T-helper 1 cell treated with Interleukin-12 subunit alpha and Interleukin-12 subunit beta and Interleukin-4 antibody, amounts not matched to agents 30 μg/mL and 1 μg/mL, for 36 hours (primary cell): ENCODE measurements at regions not wholly inside any gene's neighbourhood (a gene's known extent, or its start where the extent isn't known, plus 50 kb on each side); places are given as distances from the start of the nearest gene placed in this dataset.
"Not testable (repeated sequence)": the region's sequence is repeated elsewhere in the genome, so short reads cannot be mapped to it uniquely, and the experiment has no call there.

Source experiments
- H3K27ac Mint-ChIP-seq: one replicate; pipeline ENCODE4 v1.8.0; 2021; ENCODE audit warnings: mild to moderate bottlenecking, mixed read lengths
- H3K27me3 Mint-ChIP-seq: one replicate; pipeline ENCODE4 v1.8.0; 2021; ENCODE audit warnings: low read depth, mixed read lengths
- H3K36me3 Mint-ChIP-seq: one replicate; pipeline ENCODE4 v1.8.0; 2021; ENCODE audit warnings: low read depth, mixed read lengths
- H3K4me1 Mint-ChIP-seq: one replicate; pipeline ENCODE4 v1.8.0; 2021; ENCODE audit warnings: low read depth, mixed read lengths
- H3K4me3 Mint-ChIP-seq: one replicate; pipeline ENCODE4 v1.8.0; 2021; ENCODE audit warnings: mild to moderate bottlenecking, moderate library complexity, mixed read lengths
- H3K9me3 Mint-ChIP-seq: one replicate; pipeline ENCODE4 v1.8.0; 2021; ENCODE audit warnings: mixed read lengths

- Mint-ChIP-seq H3K27me3 (no peaks in the 10 kb centered on the region), H3K27ac (no peak overlapping the region), H3K36me3 (no peaks in the 10 kb centered on the region), H3K9me3 (peaks cover 22% of the 10 kb centered on the region), H3K4me3 (no peak overlapping the region), H3K4me1 (no peaks in the 10 kb centered on the region)
These were observed 171.7 kb upstream of the FBXO33 start for GRCh38 chr14:39603942-39604341.

GRCh38 chr14:39593377-39593776, 161.1 kb upstream of the FBXO33 start:
- H3K27me3 Mint-ChIP-seq: no peaks in the 10 kb centered on the region
- H3K9me3 Mint-ChIP-seq: peaks cover 17% of the 10 kb centered on the region

GRCh38 chr14:39592116-39592789, 160.0 kb upstream of the FBXO33 start:
- no peak overlapping the region for H3K4me3 Mint-ChIP-seq
- H3K36me3 Mint-ChIP-seq: no peaks in the 10 kb centered on the region
- H3K4me1 Mint-ChIP-seq: no peaks in the 10 kb centered on the region
- no peaks in the 10 kb centered on the region for H3K27me3 Mint-ChIP-seq
- H3K27ac Mint-ChIP-seq: no peak overlapping the region
- H3K9me3 Mint-ChIP-seq: peaks cover 20% of the 10 kb centered on the region

More at GRCh38 chr14:39593377-39593776, 161.1 kb upstream of the FBXO33 start:
- Mint-ChIP-seq H3K36me3 (no peaks in the 10 kb centered on the region), H3K4me1 (no peaks in the 10 kb centered on the region), H3K27ac (no peak overlapping the region), H3K4me3 (no peak overlapping the region)

- peaks cover 23% of the 10 kb centered on the region for H3K9me3 Mint-ChIP-seq
- not testable (repeated sequence) for H3K4me3 Mint-ChIP-seq, H3K4me1 Mint-ChIP-seq, H3K27ac Mint-ChIP-seq, H3K36me3 Mint-ChIP-seq, H3K27me3 Mint-ChIP-seq
These were observed 157.6 kb upstream of the FBXO33 start for GRCh38 chr14:39589882-39590281.

GRCh38 chr14:39582028-39582654, 149.9 kb upstream of the FBXO33 start:
- peaks cover 4% of the 10 kb centered on the region for H3K9me3 Mint-ChIP-seq

GRCh38 chr14:39581474-39581873, 149.2 kb upstream of the FBXO33 start:
- Mint-ChIP-seq H3K4me1 (no peaks in the 10 kb centered on the region), H3K36me3 (no peaks in the 10 kb centered on the region), H3K4me3 (no peak overlapping the region), H3K27ac (no peak overlapping the region), H3K27me3 (no peaks in the 10 kb centered on the region), H3K9me3 (no peaks in the 10 kb centered on the region)

More at GRCh38 chr14:39582028-39582654, 149.9 kb upstream of the FBXO33 start:
- no peak overlapping the region for H3K27ac Mint-ChIP-seq
- H3K4me1 Mint-ChIP-seq: no peaks in the 10 kb centered on the region
- no peaks in the 10 kb centered on the region for H3K36me3 Mint-ChIP-seq
- no peaks in the 10 kb centered on the region for H3K27me3 Mint-ChIP-seq
- H3K4me3 Mint-ChIP-seq: no peak overlapping the region

GRCh38 chr14:39580696-39581095, 148.5 kb upstream of the FBXO33 start:
- no peaks in the 10 kb centered on the region for H3K36me3 Mint-ChIP-seq
- H3K4me3 Mint-ChIP-seq: no peak overlapping the region
- H3K4me1 Mint-ChIP-seq: no peaks in the 10 kb centered on the region
- no peak overlapping the region for H3K27ac Mint-ChIP-seq
- no peaks in the 10 kb centered on the region for H3K27me3 Mint-ChIP-seq
- peaks cover 3% of the 10 kb centered on the region for H3K9me3 Mint-ChIP-seq

- no peaks in the 10 kb centered on the region for H3K4me1 Mint-ChIP-seq
- no peak overlapping the region for H3K4me3 Mint-ChIP-seq
These were observed 144.5 kb upstream of the FBXO33 start for GRCh38 chr14:39576736-39577135.

GRCh38 chr14:39576258-39576657, 144.0 kb upstream of the FBXO33 start:
- Mint-ChIP-seq H3K4me1 (no peaks in the 10 kb centered on the region), H3K36me3 (no peaks in the 10 kb centered on the region), H3K9me3 (peaks cover 11% of the 10 kb centered on the region), H3K27me3 (no peaks in the 10 kb centered on the region), H3K4me3 (no peak overlapping the region), H3K27ac (no peak overlapping the region)

More at GRCh38 chr14:39576736-39577135, 144.5 kb upstream of the FBXO33 start:
- H3K27me3 Mint-ChIP-seq: no peaks in the 10 kb centered on the region
- H3K36me3 Mint-ChIP-seq: no peaks in the 10 kb centered on the region
- peaks cover 11% of the 10 kb centered on the region for H3K9me3 Mint-ChIP-seq
- no peak overlapping the region for H3K27ac Mint-ChIP-seq

GRCh38 chr14:39568809-39569538, 136.7 kb upstream of the FBXO33 start:
- no peaks in the 10 kb centered on the region for H3K4me1 Mint-ChIP-seq
- no peaks in the 10 kb centered on the region for H3K36me3 Mint-ChIP-seq
- H3K9me3 Mint-ChIP-seq: peaks cover 4% of the 10 kb centered on the region
- H3K27ac Mint-ChIP-seq: no peak overlapping the region
- no peak overlapping the region for H3K4me3 Mint-ChIP-seq
- H3K27me3 Mint-ChIP-seq: no peaks in the 10 kb centered on the region

- Mint-ChIP-seq H3K27me3 (no peaks in the 10 kb centered on the region), H3K27ac (no peak overlapping the region), H3K4me3 (no peak overlapping the region), H3K9me3 (peaks cover 4% of the 10 kb centered on the region), H3K4me1 (no peaks in the 10 kb centered on the region), H3K36me3 (no peaks in the 10 kb centered on the region)
These were observed 134.6 kb upstream of the FBXO33 start for GRCh38 chr14:39566795-39567194.

GRCh38 chr14:39563361-39563760, 131.1 kb upstream of the FBXO33 start:
- H3K4me3 Mint-ChIP-seq: no peak overlapping the region
- H3K9me3 Mint-ChIP-seq: peaks cover 18% of the 10 kb centered on the region
- no peaks in the 10 kb centered on the region for H3K27me3 Mint-ChIP-seq
- no peaks in the 10 kb centered on the region for H3K4me1 Mint-ChIP-seq
- no peak overlapping the region for H3K27ac Mint-ChIP-seq
- H3K36me3 Mint-ChIP-seq: no peaks in the 10 kb centered on the region

- H3K27me3 Mint-ChIP-seq: no peaks in the 10 kb centered on the region
- H3K27ac Mint-ChIP-seq: no peak overlapping the region
- H3K36me3 Mint-ChIP-seq: no peaks in the 10 kb centered on the region
- peaks cover 18% of the 10 kb centered on the region for H3K9me3 Mint-ChIP-seq
- no peak overlapping the region for H3K4me3 Mint-ChIP-seq
- H3K4me1 Mint-ChIP-seq: no peaks in the 10 kb centered on the region
These were observed 129.9 kb upstream of the FBXO33 start for GRCh38 chr14:39562175-39562574.

GRCh38 chr14:39558525-39558924, 126.3 kb upstream of the FBXO33 start:
- H3K4me3 Mint-ChIP-seq: no peak overlapping the region
- no peaks in the 10 kb centered on the region for H3K36me3 Mint-ChIP-seq
- no peaks in the 10 kb centered on the region for H3K27me3 Mint-ChIP-seq
- H3K4me1 Mint-ChIP-seq: no peaks in the 10 kb centered on the region
- no peak overlapping the region for H3K27ac Mint-ChIP-seq
- peaks cover 31% of the 10 kb centered on the region for H3K9me3 Mint-ChIP-seq

- Mint-ChIP-seq H3K4me3 (no peak overlapping the region), H3K9me3 (peaks cover 32% of the 10 kb centered on the region)
These were observed 123.5 kb upstream of the FBXO33 start for GRCh38 chr14:39555749-39556148.

More at GRCh38 chr14:39555749-39556148, 123.5 kb upstream of the FBXO33 start:
- no peaks in the 10 kb centered on the region for H3K27me3 Mint-ChIP-seq
- no peaks in the 10 kb centered on the region for H3K4me1 Mint-ChIP-seq
- H3K27ac Mint-ChIP-seq: no peak overlapping the region
- H3K36me3 Mint-ChIP-seq: no peaks in the 10 kb centered on the region
